ENCODE measurements at regions not wholly inside any gene's neighbourhood (a gene's known extent, or its start where the extent isn't known, plus 50 kb on each side); places are given as distances from the start of the nearest gene placed in this dataset.

GRCh38 chr3:137348936-137349335 lies 391.2 kb downstream of the IL20RB start:
- DNase-seq (ENCODE audit: low spot score), result no peak
- Histone ChIP-seq H3K27me3 (replicated peaks; ENCODE audit: insufficient read depth, low read depth, low read length, poor library complexity) (no peaks in the 10 kb centered on the region), H3K27ac (ENCODE audit: low read depth, low read length, poor library complexity, severe bottlenecking) (no peak overlapping the region), H3K4me3 (ENCODE audit: low read depth, low read length, poor library complexity, severe bottlenecking) (no peak overlapping the region), H3K36me3 (ENCODE audit: insufficient read depth, low read length, poor library complexity, severe bottlenecking) (no peaks in the 10 kb centered on the region), H3K4me1 (ENCODE audit: insufficient read depth, low read length, poor library complexity, severe bottlenecking) (no peaks in the 10 kb centered on the region), H3K9me3 (ENCODE audit: low read depth, low read length, poor library complexity, severe bottlenecking) (no peaks in the 10 kb centered on the region)
- no TSS peak for BruUV-seq (replicated peaks)
- CTCF ChIA-PET, result no interaction called here
- TF ChIP-seq EZH2 (IDR thresholded peaks at IDR 0.05; ENCODE audit: borderline replicate concordance, low read depth, low read length, poor library complexity, severe bottlenecking), result no peak
- TF ChIP-seq CTCF (conservative IDR thresholded peaks at IDR 0.05; ENCODE audit: low read depth, low read length), result no peak
- POLR2A ChIA-PET (ENCODE audit: low non-redundant PET), result no interaction called here
- intact Hi-C loops (cut with micrococcal nuclease; ENCODE audit: unreplicated experiment), result no loop called here

GRCh38 chr3:137349557-137350348 lies 392.0 kb downstream of the IL20RB start:
- DNase-seq (ENCODE audit: low spot score), result no peak
- BruUV-seq (replicated peaks), result no TSS peak
- POLR2A ChIA-PET (ENCODE audit: low non-redundant PET), result no interaction called here

GRCh38 chr3:137360531-137361201 lies 402.9 kb downstream of the IL20RB start:
- H3K27me3 ChIP-seq (replicated peaks; ENCODE audit: insufficient read depth, low read depth, low read length, poor library complexity), result no peaks in the 10 kb centered on the region
- BruUV-seq (replicated peaks), result no TSS peak
- H3K9me3 ChIP-seq (ENCODE audit: low read depth, low read length, poor library complexity, severe bottlenecking), result no peaks in the 10 kb centered on the region
- DNase-seq (ENCODE audit: low spot score), result no peak
- H3K36me3 ChIP-seq (ENCODE audit: insufficient read depth, low read length, poor library complexity, severe bottlenecking), result no peaks in the 10 kb centered on the region
- no peak overlapping the region for H3K4me3 ChIP-seq (ENCODE audit: low read depth, low read length, poor library complexity, severe bottlenecking)
- H3K4me1 ChIP-seq (ENCODE audit: insufficient read depth, low read length, poor library complexity, severe bottlenecking), result no peaks in the 10 kb centered on the region
- H3K27ac ChIP-seq (ENCODE audit: low read depth, low read length, poor library complexity, severe bottlenecking), result no peak overlapping the region
- POLR2A ChIA-PET (ENCODE audit: low non-redundant PET), result no interaction called here
- intact Hi-C loops (cut with micrococcal nuclease; ENCODE audit: unreplicated experiment), result no loop called here
- CTCF ChIA-PET, result no interaction called here
- no peak for TF ChIP-seq CTCF (conservative IDR thresholded peaks at IDR 0.05; ENCODE audit: low read depth, low read length)
- no peak for TF ChIP-seq EZH2 (IDR thresholded peaks at IDR 0.05; ENCODE audit: borderline replicate concordance, low read depth, low read length, poor library complexity, severe bottlenecking)

More at GRCh38 chr3:137349557-137350348, 392.0 kb downstream of the IL20RB start:
- CTCF ChIA-PET, result no interaction called here
- no peaks in the 10 kb centered on the region for H3K9me3 ChIP-seq (ENCODE audit: low read depth, low read length, poor library complexity, severe bottlenecking)
- H3K27me3 ChIP-seq (replicated peaks; ENCODE audit: insufficient read depth, low read depth, low read length, poor library complexity), result no peaks in the 10 kb centered on the region
- intact Hi-C loops (cut with micrococcal nuclease; ENCODE audit: unreplicated experiment), result no loop called here
- no peak overlapping the region for H3K27ac ChIP-seq (ENCODE audit: low read depth, low read length, poor library complexity, severe bottlenecking)
- no peaks in the 10 kb centered on the region for H3K36me3 ChIP-seq (ENCODE audit: insufficient read depth, low read length, poor library complexity, severe bottlenecking)
- no peak for TF ChIP-seq EZH2 (IDR thresholded peaks at IDR 0.05; ENCODE audit: borderline replicate concordance, low read depth, low read length, poor library complexity, severe bottlenecking)
- TF ChIP-seq CTCF (conservative IDR thresholded peaks at IDR 0.05; ENCODE audit: low read depth, low read length), result no peak
- H3K4me1 ChIP-seq (ENCODE audit: insufficient read depth, low read length, poor library complexity, severe bottlenecking), result no peaks in the 10 kb centered on the region
- no peak overlapping the region for H3K4me3 ChIP-seq (ENCODE audit: low read depth, low read length, poor library complexity, severe bottlenecking)

Measured in A673 (cell line).